VCaP (cell line): ENCODE measurements at regions not wholly inside any gene's neighbourhood (a gene's known extent, or its start where the extent isn't known, plus 50 kb on each side); places are given as distances from the start of the nearest gene placed in this dataset.

Source experiments
- H3K27ac ChIP-seq: fragments of 450-650 bp; 2 replicates; pipeline ENCODE4 v1.5.1; 2017
- CTCF ChIP-seq: fragments of 450-650 bp; conservative IDR thresholded peaks from 2 replicates; pipeline ENCODE4 v1.5.1; 2017; ENCODE audit warnings: mild to moderate bottlenecking, moderate library complexity

GRCh38 chr2:496729-497128, 180.5 kb downstream of the TMEM18 start:
- TF ChIP-seq CTCF = no peak
- H3K27ac ChIP-seq = no peak overlapping the region

- no peak overlapping the region for H3K27ac ChIP-seq
- TF ChIP-seq CTCF = no peak
These were observed 181.4 kb downstream of the TMEM18 start for GRCh38 chr2:495745-496275.

GRCh38 chr2:494853-495252, 182.4 kb downstream of the TMEM18 start:
- H3K27ac ChIP-seq = no peak overlapping the region
- no peak for TF ChIP-seq CTCF

GRCh38 chr2:493228-493627, 184.0 kb downstream of the TMEM18 start:
- no peak overlapping the region for H3K27ac ChIP-seq
- TF ChIP-seq CTCF = no peak

DNA sequence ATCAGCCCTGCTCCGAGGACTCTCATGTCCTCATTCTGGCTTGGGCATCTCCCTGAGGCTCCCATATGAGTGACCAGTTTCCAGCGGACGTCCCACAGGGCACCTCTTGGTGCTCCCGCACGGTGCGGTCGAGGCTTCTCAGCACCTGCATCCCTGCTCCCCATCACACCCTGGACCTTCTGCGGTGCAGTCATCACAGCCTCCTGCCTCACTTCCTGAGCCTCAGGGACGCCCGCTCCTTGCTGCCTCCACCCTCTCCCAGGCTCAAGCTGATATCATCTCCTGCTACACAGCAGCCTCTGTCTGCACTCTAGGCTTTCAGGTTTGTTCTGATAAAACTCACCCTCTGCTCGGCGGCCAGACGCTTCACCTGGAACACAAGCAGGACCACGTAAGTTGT, 185.0 kb downstream of the TMEM18 start:
- no peak overlapping the region for H3K27ac ChIP-seq
- TF ChIP-seq CTCF = no peak

GRCh38 chr2:489838-490237, 187.4 kb downstream of the TMEM18 start:
- H3K27ac ChIP-seq = no peak overlapping the region
- no peak for TF ChIP-seq CTCF

DNA sequence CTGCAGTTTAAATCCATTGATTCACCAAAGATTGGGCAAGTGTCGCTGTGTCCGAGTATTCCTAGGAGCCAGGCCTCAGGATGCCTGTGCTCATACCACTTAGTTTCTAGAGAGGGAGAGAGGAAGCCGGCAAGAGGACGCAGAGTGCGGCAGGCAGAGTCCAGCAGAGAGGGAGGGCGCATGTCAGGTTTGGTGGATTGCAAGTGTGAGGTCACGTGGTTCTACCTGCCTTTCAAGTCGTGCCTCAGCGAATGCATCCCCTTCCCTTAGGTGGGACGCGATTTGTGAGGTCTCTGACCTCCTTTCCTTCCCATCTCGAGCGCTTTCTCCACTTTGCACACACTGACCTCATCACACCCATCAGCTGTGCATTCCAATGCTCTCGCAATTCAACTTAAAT, 188.1 kb downstream of the TMEM18 start:
- no peak overlapping the region for H3K27ac ChIP-seq

More for the DNA sequence above, 188.1 kb downstream of the TMEM18 start:
- no peak for TF ChIP-seq CTCF
